K562 (cell line): ENCODE measurements at regions not wholly inside any gene's neighbourhood (a gene's known extent, or its start where the extent isn't known, plus 50 kb on each side); places are given as distances from the start of the nearest gene placed in this dataset.

Source experiments
- ATAC-seq: fragments of 200-7000 bp; cut with Tn5 transposase; 3 replicates; pipeline ENCODE4 v1.9.1; 2020; ENCODE audit warnings: moderate library complexity
- BruUV-seq: library from RNA; stranded (reverse); fragments of 400-500 nt; replicated peaks from 2 replicates; lab custom pipeline; 2021; lab: Mats Ljungman, UMichigan
- CTCF ChIA-PET: fragments of 300-600 bp; formaldehyde crosslinking; extraction: SDS; loops from one replicate; lab custom pipeline; 2021; ENCODE audit warnings: low intra/inter-chr PET ratio; lab: Yijun Ruan, JAX
- POLR2A ChIA-PET: fragments of 300-600, 350-650 bp; sonication (Branson Sonifier 250); formaldehyde crosslinking; extraction: SDS; loops from one replicate; lab custom pipeline; 2021; ENCODE audit warnings: antibody characterized with exemption, inconsistent platforms; lab: Yijun Ruan, JAX
- DNase-seq, 4 experiments: peaks; one replicate each; pipeline versions ENCODE4 v3.0.0 to v3.0.0-alpha.2; 2011 to 2018; ENCODE audit warnings: low spot score in 3 of 4, mixed read lengths in 3 of 4; ENCODE audit errors: extremely low read depth in 1 of 4
- FAIRE-seq: peaks from 2 replicates; lab custom pipeline; 2011; peaks lifted over from hg19 to GRCh38; lab: Jason Lieb, UNC
- H2AFZ ChIP-seq: 2 replicates; pipeline ENCODE4 v1.6.0; 2011; ENCODE audit warnings: low read depth, low read length, control low read depth, inconsistent platforms
- H3K27ac ChIP-seq: fragments of 200-600 bp; 3 replicates; pipeline ENCODE4 v1.8.0; 2011; ENCODE audit warnings: low read depth, mild to moderate bottlenecking, control low read depth, inconsistent platforms, low read length, moderate library complexity, mixed read lengths; ENCODE audit errors: extremely low read depth
- H3K27me3 ChIP-seq, 2 experiments: fragments of 300-600 bp in 1 of 2; 2 replicates in 1 of 2; 3 replicates in 1 of 2; pipeline versions ENCODE4 v1.6.0 to v1.8.0; 2011; ENCODE audit warnings: inconsistent platforms in 2 of 2, low read length in 2 of 2, mild to moderate bottlenecking in 1 of 2, mixed read lengths in 1 of 2, moderate library complexity in 1 of 2; ENCODE audit not compliant: control insufficient read depth in 2 of 2, insufficient read depth in 2 of 2
- H3K36me3 ChIP-seq: fragments of 300-600 bp; 3 replicates; pipeline ENCODE4 v1.8.0; 2011; ENCODE audit warnings: mild to moderate bottlenecking, low read length, inconsistent platforms; ENCODE audit not compliant: control insufficient read depth, insufficient read depth
- H3K4me1 ChIP-seq, 2 experiments: fragments of 200-600 bp in 1 of 2; replicated peaks in 1 of 2; 2 replicates in 1 of 2; 3 replicates in 1 of 2; pipeline versions ENCODE4 v1.5.1 to v1.8.0; 2011; ENCODE audit warnings: inconsistent platforms in 2 of 2, low read length in 2 of 2, mild to moderate bottlenecking in 1 of 2, mixed read lengths in 1 of 2, moderate library complexity in 1 of 2; ENCODE audit not compliant: control insufficient read depth in 2 of 2, insufficient read depth in 2 of 2
- H3K4me2 ChIP-seq: 2 replicates; pipeline ENCODE4 v1.6.1; 2011; ENCODE audit warnings: low read length, control low read depth, inconsistent platforms, mixed read lengths; ENCODE audit not compliant: insufficient read depth
- H3K4me3 ChIP-seq: fragments of 200-600 bp; sonication (generic), shearing (Covaris generic); 2 replicates; pipeline ENCODE4 v1.5.1; 2016; ENCODE audit warnings: control low read depth, inconsistent platforms
- H3K79me2 ChIP-seq: fragments of 200-600 bp; 3 replicates; pipeline ENCODE4 v1.8.0; 2011; ENCODE audit warnings: low read length, inconsistent platforms; ENCODE audit not compliant: control insufficient read depth, insufficient read depth
- H3K9ac ChIP-seq, 2 experiments: 2 replicates each; pipeline versions ENCODE4 v1.6.0 to v1.6.1; 2011; ENCODE audit warnings: low read depth in 2 of 2, low read length in 2 of 2, control low read depth in 1 of 2, inconsistent platforms in 1 of 2, mild to moderate bottlenecking in 1 of 2, mixed read lengths in 1 of 2; ENCODE audit not compliant: insufficient read depth in 1 of 2
- H3K9me1 ChIP-seq: one replicate; pipeline ENCODE4 v1.6.0; 2011; ENCODE audit warnings: inconsistent platforms, mild to moderate bottlenecking, low read length, moderate library complexity; ENCODE audit not compliant: control insufficient read depth, insufficient read depth
- H3K9me3 ChIP-seq: replicated peaks from 2 replicates; pipeline ENCODE4 v1.5.1; 2011; ENCODE audit warnings: low read depth, low read length, inconsistent platforms; ENCODE audit not compliant: control insufficient read depth, insufficient read depth
- H4K20me1 ChIP-seq: replicated peaks from 2 replicates; pipeline ENCODE4 v1.6.1; 2011; ENCODE audit warnings: low read length, inconsistent platforms, mixed read lengths; ENCODE audit not compliant: control insufficient read depth, insufficient read depth
- CBX8 ChIP-seq: fragments of 200-600 bp; sonication (generic); IDR thresholded peaks from 2 replicates; pipeline ENCODE4 v1.6.1; 2012; ENCODE audit warnings: borderline replicate concordance, mixed run types, low read depth, mild to moderate bottlenecking, moderate library complexity, mixed read lengths, low read length, control low read depth, inconsistent platforms; ENCODE audit not compliant: poor library complexity, severe bottlenecking; ENCODE audit errors: extremely low read depth
- CREBBP ChIP-seq: IDR thresholded peaks from one replicate; pipeline ENCODE4 v1.6.1; 2012; ENCODE audit warnings: low read depth, mild to moderate bottlenecking, control low read depth, inconsistent platforms, low read length
- CREM ChIP-seq: IDR thresholded peaks from 2 replicates; pipeline ENCODE4 v1.6.1; 2014; ENCODE audit warnings: antibody characterized with exemption, low read depth
- FOXK2 ChIP-seq, 2 experiments: fragments of 450-650 bp; IDR thresholded peaks in 1 of 2; conservative IDR thresholded peaks in 1 of 2; 2 replicates each; pipeline ENCODE4 v1.6.1; 2016; ENCODE audit warnings: low read depth in 2 of 2, mild to moderate bottlenecking in 1 of 2
- KAT7 ChIP-seq: sonication (generic); formaldehyde crosslinking; IDR thresholded peaks from 2 replicates; pipeline ENCODE4 v1.8.0; 2022; ENCODE audit warnings: missing genetic modification reagents, mild to moderate bottlenecking, borderline replicate concordance
- NBN ChIP-seq: fragments of 450-650 bp; IDR thresholded peaks from 2 replicates; pipeline ENCODE4 v1.6.1; 2016; ENCODE audit warnings: low read depth, mild to moderate bottlenecking
- NELFE ChIP-seq: IDR thresholded peaks from 2 replicates; pipeline ENCODE4 v1.6.1; 2011; ENCODE audit warnings: mild to moderate bottlenecking; ENCODE audit not compliant: insufficient read depth, insufficient read length
- NFE2 ChIP-seq: IDR thresholded peaks from 2 replicates; pipeline ENCODE4 v1.6.1; 2014; ENCODE audit warnings: antibody characterized with exemption, low read depth
- POLR2G ChIP-seq: fragments of 200-400 bp; formaldehyde crosslinking; IDR thresholded peaks from 2 replicates; pipeline ENCODE4 v1.6.1; 2017; ENCODE audit warnings: low read depth, mild to moderate bottlenecking, antibody characterized with exemption, low read length, moderate library complexity
- RAD51 ChIP-seq: fragments of 450-650 bp; IDR thresholded peaks from 2 replicates; pipeline ENCODE4 v1.7.1; 2016; ENCODE audit warnings: low read depth, mild to moderate bottlenecking, borderline replicate concordance
- RBM14 ChIP-seq: fragments of 200-400 bp; formaldehyde crosslinking; IDR thresholded peaks from 2 replicates; pipeline ENCODE4 v1.6.1; 2018; ENCODE audit warnings: low read depth, mild to moderate bottlenecking, low read length, moderate library complexity, borderline replicate concordance; ENCODE audit not compliant: insufficient read depth
- SOX6 ChIP-seq: fragments of 450-650 bp; IDR thresholded peaks from 2 replicates; pipeline ENCODE4 v1.6.1; 2014; ENCODE audit warnings: mild to moderate bottlenecking
- TAL1 ChIP-seq: fragments of 450-650 bp; IDR thresholded peaks from 2 replicates; pipeline ENCODE4 v1.6.1; 2016; ENCODE audit warnings: mild to moderate bottlenecking
- ZBED1 ChIP-seq: IDR thresholded peaks from 2 replicates; pipeline ENCODE4 v1.6.1; 2014
- ZNF445 ChIP-seq: fragments of 250-450 bp; sonication (Bioruptor Pico); IDR thresholded peaks from 2 replicates; pipeline ENCODE4 v1.4.0; 2020; ENCODE audit warnings: low read depth, mild to moderate bottlenecking, moderate library complexity
- in situ Hi-C: fragments of 300-500 bp; cut with MboI; formaldehyde crosslinking; loops from 4 replicates; pipeline ENCODE4 v1.15.0; 2018; ENCODE audit warnings: inconsistent platforms, mixed read lengths
- intact Hi-C: fragments of 100-400 bp; cut with micrococcal nuclease; formaldehyde crosslinking; loops from 2 replicates; pipeline ENCODE4 v1.14.2; 2022
- TF ChIP-seq, protein P1 (sequence below): fragments of 450-650 bp; IDR thresholded peaks from 2 replicates; pipeline ENCODE4 v1.6.1; 2016
- TF ChIP-seq, protein P2 (sequence below): fragments of 450-650 bp; formaldehyde crosslinking; IDR thresholded peaks from 2 replicates; pipeline ENCODE4 v1.4.0; 2020; ENCODE audit warnings: mild to moderate bottlenecking
- TF ChIP-seq, protein P3 (sequence below): fragments of 250-450 bp; sonication (Bioruptor Pico); IDR thresholded peaks from 2 replicates; pipeline ENCODE4 v1.4.0; 2020

DNA sequence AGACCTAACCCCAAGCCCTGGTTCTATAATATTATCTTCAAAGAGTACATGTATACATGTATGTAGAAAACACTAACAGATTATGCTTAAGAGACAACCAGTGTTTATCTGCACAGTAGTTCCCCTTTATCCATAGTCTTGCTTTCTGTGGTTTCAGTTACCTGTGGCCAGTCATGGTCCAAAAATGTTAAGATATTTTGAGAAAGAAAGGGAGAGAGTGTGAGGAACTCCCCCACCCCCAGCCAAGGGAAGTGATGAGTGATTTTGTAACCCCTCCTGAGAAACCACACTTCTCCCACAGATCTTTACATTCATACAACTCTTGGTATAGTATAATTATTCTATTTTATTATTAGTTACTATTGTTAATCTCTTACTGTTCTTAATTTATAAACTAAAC is 77.3 kb upstream of the CNTN1 start:
- no peaks in the 10 kb centered on the region for H4K20me1 ChIP-seq
- POLR2A ChIA-PET, result no interaction called here
- in situ Hi-C loops, result no loop called here
- FAIRE-seq (no peak), ATAC-seq (no peak), DNase-seq (no peak)
- no peaks in the 10 kb centered on the region for H3K4me1 ChIP-seq
- H3K79me2 ChIP-seq, result no peaks in the 10 kb centered on the region
- H2AFZ ChIP-seq, result no peak overlapping the region
- no peak overlapping the region for H3K4me2 ChIP-seq
- H3K27me3 ChIP-seq, result no peaks in the 10 kb centered on the region
- CTCF ChIA-PET, result no interaction called here
- H3K36me3 ChIP-seq, result no peaks in the 10 kb centered on the region
- no peak overlapping the region for H3K27ac ChIP-seq
- H3K4me3 ChIP-seq, result no peak overlapping the region
- intact Hi-C loops, result no loop called here
- H3K9ac ChIP-seq, result no peak overlapping the region
- H3K9me1 ChIP-seq, result no peaks in the 10 kb centered on the region
- H3K9me3 ChIP-seq, result no peaks in the 10 kb centered on the region
- no TSS peak for BruUV-seq
- TF ChIP-seq KAT7, result no peak
- TF ChIP-seq, protein P1, sequence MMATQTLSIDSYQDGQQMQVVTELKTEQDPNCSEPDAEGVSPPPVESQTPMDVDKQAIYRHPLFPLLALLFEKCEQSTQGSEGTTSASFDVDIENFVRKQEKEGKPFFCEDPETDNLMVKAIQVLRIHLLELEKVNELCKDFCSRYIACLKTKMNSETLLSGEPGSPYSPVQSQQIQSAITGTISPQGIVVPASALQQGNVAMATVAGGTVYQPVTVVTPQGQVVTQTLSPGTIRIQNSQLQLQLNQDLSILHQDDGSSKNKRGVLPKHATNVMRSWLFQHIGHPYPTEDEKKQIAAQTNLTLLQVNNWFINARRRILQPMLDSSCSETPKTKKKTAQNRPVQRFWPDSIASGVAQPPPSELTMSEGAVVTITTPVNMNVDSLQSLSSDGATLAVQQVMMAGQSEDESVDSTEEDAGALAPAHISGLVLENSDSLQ, result no peak
- TF ChIP-seq NBN, result no peak
- TF ChIP-seq POLR2G, result no peak
- no peak for TF ChIP-seq CREBBP
- TF ChIP-seq RAD51, result no peak
- TF ChIP-seq CREM, result no peak
- TF ChIP-seq NELFE, result no peak
- TF ChIP-seq ZNF445 (CRISPR knock-in tag), result no peak
- TF ChIP-seq ZBED1, result no peak
- no peak for TF ChIP-seq RBM14
- no peak for TF ChIP-seq NFE2
- TF ChIP-seq FOXK2 (conservative IDR thresholded peaks at IDR 0.05 in 1 of 2, IDR thresholded peaks at IDR 0.05 in 1 of 2; ENCODE audit: low read depth in 2 of 2), result no peak
- TF ChIP-seq TAL1, result no peak
- TF ChIP-seq CBX8, result no peak
- TF ChIP-seq, protein P2, sequence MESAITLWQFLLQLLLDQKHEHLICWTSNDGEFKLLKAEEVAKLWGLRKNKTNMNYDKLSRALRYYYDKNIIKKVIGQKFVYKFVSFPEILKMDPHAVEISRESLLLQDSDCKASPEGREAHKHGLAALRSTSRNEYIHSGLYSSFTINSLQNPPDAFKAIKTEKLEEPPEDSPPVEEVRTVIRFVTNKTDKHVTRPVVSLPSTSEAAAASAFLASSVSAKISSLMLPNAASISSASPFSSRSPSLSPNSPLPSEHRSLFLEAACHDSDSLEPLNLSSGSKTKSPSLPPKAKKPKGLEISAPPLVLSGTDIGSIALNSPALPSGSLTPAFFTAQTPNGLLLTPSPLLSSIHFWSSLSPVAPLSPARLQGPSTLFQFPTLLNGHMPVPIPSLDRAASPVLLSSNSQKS (CRISPR knock-in tag), result no peak
- no peak for TF ChIP-seq SOX6
- TF ChIP-seq, protein P3, sequence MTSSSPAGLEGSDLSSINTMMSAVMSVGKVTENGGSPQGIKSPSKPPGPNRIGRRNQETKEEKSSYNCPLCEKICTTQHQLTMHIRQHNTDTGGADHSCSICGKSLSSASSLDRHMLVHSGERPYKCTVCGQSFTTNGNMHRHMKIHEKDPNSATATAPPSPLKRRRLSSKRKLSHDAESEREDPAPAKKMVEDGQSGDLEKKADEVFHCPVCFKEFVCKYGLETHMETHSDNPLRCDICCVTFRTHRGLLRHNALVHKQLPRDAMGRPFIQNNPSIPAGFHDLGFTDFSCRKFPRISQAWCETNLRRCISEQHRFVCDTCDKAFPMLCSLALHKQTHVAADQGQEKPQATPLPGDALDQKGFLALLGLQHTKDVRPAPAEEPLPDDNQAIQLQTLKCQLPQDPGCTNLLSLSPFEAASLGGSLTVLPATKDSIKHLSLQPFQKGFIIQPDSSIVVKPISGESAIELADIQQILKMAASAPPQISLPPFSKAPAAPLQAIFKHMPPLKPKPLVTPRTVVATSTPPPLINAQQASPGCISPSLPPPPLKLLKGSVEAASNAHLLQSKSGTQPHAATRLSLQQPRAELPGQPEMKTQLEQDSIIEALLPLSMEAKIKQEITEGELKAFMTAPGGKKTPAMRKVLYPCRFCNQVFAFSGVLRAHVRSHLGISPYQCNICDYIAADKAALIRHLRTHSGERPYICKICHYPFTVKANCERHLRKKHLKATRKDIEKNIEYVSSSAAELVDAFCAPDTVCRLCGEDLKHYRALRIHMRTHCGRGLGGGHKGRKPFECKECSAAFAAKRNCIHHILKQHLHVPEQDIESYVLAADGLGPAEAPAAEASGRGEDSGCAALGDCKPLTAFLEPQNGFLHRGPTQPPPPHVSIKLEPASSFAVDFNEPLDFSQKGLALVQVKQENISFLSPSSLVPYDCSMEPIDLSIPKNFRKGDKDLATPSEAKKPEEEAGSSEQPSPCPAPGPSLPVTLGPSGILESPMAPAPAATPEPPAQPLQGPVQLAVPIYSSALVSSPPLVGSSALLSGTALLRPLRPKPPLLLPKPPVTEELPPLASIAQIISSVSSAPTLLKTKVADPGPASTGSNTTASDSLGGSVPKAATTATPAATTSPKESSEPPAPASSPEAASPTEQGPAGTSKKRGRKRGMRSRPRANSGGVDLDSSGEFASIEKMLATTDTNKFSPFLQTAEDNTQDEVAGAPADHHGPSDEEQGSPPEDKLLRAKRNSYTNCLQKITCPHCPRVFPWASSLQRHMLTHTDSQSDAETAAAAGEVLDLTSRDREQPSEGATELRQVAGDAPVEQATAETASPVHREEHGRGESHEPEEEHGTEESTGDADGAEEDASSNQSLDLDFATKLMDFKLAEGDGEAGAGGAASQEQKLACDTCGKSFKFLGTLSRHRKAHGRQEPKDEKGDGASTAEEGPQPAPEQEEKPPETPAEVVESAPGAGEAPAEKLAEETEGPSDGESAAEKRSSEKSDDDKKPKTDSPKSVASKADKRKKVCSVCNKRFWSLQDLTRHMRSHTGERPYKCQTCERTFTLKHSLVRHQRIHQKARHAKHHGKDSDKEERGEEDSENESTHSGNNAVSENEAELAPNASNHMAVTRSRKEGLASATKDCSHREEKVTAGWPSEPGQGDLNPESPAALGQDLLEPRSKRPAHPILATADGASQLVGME, result no peak
